CD14-positive monocyte (primary cell): ENCODE measurements at regions not wholly inside any gene's neighbourhood (a gene's known extent, or its start where the extent isn't known, plus 50 kb on each side); places are given as distances from the start of the nearest gene placed in this dataset.

Source experiments
- DNase-seq, 3 donors: peaks; one replicate each; pipeline ENCODE4 v3.0.0-alpha.2; 2011 to 2022
- H2AFZ ChIP-seq: 2 replicates; pipeline ENCODE4 v1.6.0; 2012; ENCODE audit warnings: mild to moderate bottlenecking, low read depth, low read length, inconsistent platforms; ENCODE audit not compliant: insufficient read depth, poor library complexity, severe bottlenecking
- H3K27ac ChIP-seq, 2 donors: 1 replicate in 1 of 2; 2 replicates in 1 of 2; pipeline ENCODE4 v1.5.1; 2012 to 2013; ENCODE audit warnings: low read length in 2 of 2, control low read depth in 1 of 2, inconsistent platforms in 1 of 2, low read depth in 1 of 2, mild to moderate bottlenecking in 1 of 2
- H3K27me3 ChIP-seq, 2 donors: one replicate each; pipeline versions ENCODE4 v1.6.0 to v1.6.1; 2011 to 2013; ENCODE audit warnings: low read length in 2 of 2; ENCODE audit not compliant: control insufficient read depth in 2 of 2, insufficient read depth in 2 of 2
- H3K36me3 ChIP-seq, 2 donors: replicated peaks in 1 of 2; 1 replicate in 1 of 2; 2 replicates in 1 of 2; pipeline versions ENCODE4 v1.5.1 to v1.6.1; 2012 to 2013; ENCODE audit warnings: low read length in 2 of 2, control low read depth in 1 of 2, inconsistent platforms in 1 of 2, mild to moderate bottlenecking in 1 of 2; ENCODE audit not compliant: insufficient read depth in 2 of 2, control insufficient read depth in 1 of 2
- H3K4me1 ChIP-seq, 2 donors: 1 replicate in 1 of 2; 2 replicates in 1 of 2; pipeline versions ENCODE4 v1.5.1 to v1.6.1; 2012 to 2013; ENCODE audit warnings: low read length in 2 of 2, control low read depth in 1 of 2, inconsistent platforms in 1 of 2, mild to moderate bottlenecking in 1 of 2, moderate library complexity in 1 of 2; ENCODE audit not compliant: insufficient read depth in 2 of 2, control insufficient read depth in 1 of 2
- H3K4me2 ChIP-seq: replicated peaks from 2 replicates; pipeline ENCODE3; 2012; ENCODE audit warnings: low read length, moderate library complexity, mild to moderate bottlenecking; ENCODE audit not compliant: poor library complexity, severe bottlenecking; ENCODE audit errors: extremely low read depth
- H3K4me3 ChIP-seq, 3 experiments: fragments of 200-600 bp in 1 of 3; sonication (generic) in 1 of 3; replicated peaks in 1 of 3; 1 replicate in 2 of 3; 2 replicates in 1 of 3; pipeline ENCODE4 v1.5.1; 2011 to 2013; ENCODE audit warnings: low read length in 3 of 3, mild to moderate bottlenecking in 3 of 3, control low read depth in 2 of 3, low read depth in 2 of 3, inconsistent platforms in 1 of 3, moderate library complexity in 1 of 3
- H3K79me2 ChIP-seq: 2 replicates; pipeline ENCODE4 v1.6.0; 2012; ENCODE audit warnings: mild to moderate bottlenecking, control low read depth, inconsistent platforms, low read length, moderate library complexity; ENCODE audit not compliant: insufficient read depth
- H3K9ac ChIP-seq: 2 replicates; pipeline ENCODE4 v1.6.0; 2017; ENCODE audit warnings: low read length, mild to moderate bottlenecking; ENCODE audit not compliant: insufficient read depth, poor library complexity, severe bottlenecking
- H3K9me3 ChIP-seq, 2 donors: replicated peaks in 1 of 2; 1 replicate in 1 of 2; 2 replicates in 1 of 2; pipeline versions ENCODE4 v1.5.1 to v1.6.1; 2012 to 2013; ENCODE audit warnings: low read length in 2 of 2, control low read depth in 1 of 2; ENCODE audit not compliant: control insufficient read depth in 1 of 2, insufficient read depth in 1 of 2
- H4K20me1 ChIP-seq: 2 replicates; pipeline ENCODE4 v1.6.0; 2012; ENCODE audit warnings: mild to moderate bottlenecking, low read length, control low read depth, moderate library complexity; ENCODE audit not compliant: insufficient read depth
- H3K27ac Mint-ChIP-seq, 7 donors: one replicate each; pipeline ENCODE4 v1.8.0; 2020; ENCODE audit warnings: mild to moderate bottlenecking in 7 of 7, mixed read lengths in 7 of 7, moderate library complexity in 6 of 7, inconsistent platforms in 2 of 7
- H3K27me3 Mint-ChIP-seq, 3 donors: one replicate each; pipeline ENCODE4 v1.8.0; 2021 to 2022; ENCODE audit warnings: low read depth in 3 of 3, mild to moderate bottlenecking in 3 of 3, mixed read lengths in 3 of 3, moderate library complexity in 3 of 3, inconsistent platforms in 1 of 3
- H3K36me3 Mint-ChIP-seq, 2 donors: one replicate each; pipeline ENCODE4 v1.8.0; 2020; ENCODE audit warnings: mixed read lengths in 2 of 2, inconsistent platforms in 1 of 2, mild to moderate bottlenecking in 1 of 2
- H3K4me1 Mint-ChIP-seq: one replicate; pipeline ENCODE4 v1.8.0; 2020; ENCODE audit warnings: mild to moderate bottlenecking, mixed read lengths
- H3K4me3 Mint-ChIP-seq, 2 donors: one replicate each; pipeline ENCODE4 v1.8.0; 2020; ENCODE audit warnings: mild to moderate bottlenecking in 2 of 2, mixed read lengths in 2 of 2, moderate library complexity in 1 of 2
- H3K9me3 Mint-ChIP-seq, 7 donors: one replicate each; pipeline ENCODE4 v1.8.0; 2020 to 2022; ENCODE audit warnings: mixed read lengths in 7 of 7, mild to moderate bottlenecking in 6 of 7, moderate library complexity in 6 of 7, inconsistent platforms in 2 of 7
- CTCF ChIP-seq: fragments of 200-600 bp; IDR thresholded peaks from one replicate; pipeline ENCODE4 v1.8.0; 2022; ENCODE audit warnings: antibody characterized with exemption, mild to moderate bottlenecking
- WGBS: methylation state at CpG from one replicate; pipeline ENCODE4 v1.1.5; 2013; ENCODE audit warnings: missing lambda C conversion rate; ENCODE audit not compliant: insufficient coverage; 5-methylcytosine and 5-hydroxymethylcytosine counted together
- intact Hi-C, 2 donors: fragments of 100-400 bp; cut with micrococcal nuclease; formaldehyde crosslinking; loops; one replicate each; pipeline versions ENCODE4 v1.15.0 to v1.15.1; 2023

GRCh38 chr5:28961816-28962215 lies 1923.4 kb upstream of the CDH9 start:
- Mint-ChIP-seq H3K27ac (no peak overlapping the region), H3K9me3 (peaks cover 0 to 8% (median 2%) of the 10 kb centered on the region in 7 donors), H3K27me3 (no peaks in the 10 kb centered on the region), H3K36me3 (no peaks in the 10 kb centered on the region), H3K4me1 (no peaks in the 10 kb centered on the region), H3K4me3 (no peak overlapping the region)
- no peaks in the 10 kb centered on the region for H3K4me1 ChIP-seq
- no peaks in the 10 kb centered on the region for H3K36me3 ChIP-seq
- H4K20me1 ChIP-seq, result no peaks in the 10 kb centered on the region
- intact Hi-C loops, result no loop called here
- no peaks in the 10 kb centered on the region for H3K9me3 ChIP-seq
- H3K9ac ChIP-seq, result no peak overlapping the region
- no peaks in the 10 kb centered on the region for H3K79me2 ChIP-seq
- H2AFZ ChIP-seq, result no peak overlapping the region
- H3K27me3 ChIP-seq, result no peaks in the 10 kb centered on the region
- H3K4me3 ChIP-seq, result no peak overlapping the region
- no peak overlapping the region for H3K4me2 ChIP-seq
- DNase-seq, result no peak
- no peak for TF ChIP-seq CTCF
- no peak overlapping the region for H3K27ac ChIP-seq

- Histone ChIP-seq H2AFZ (no peak overlapping the region), H3K79me2 (no peaks in the 10 kb centered on the region), H3K4me2 (no peak overlapping the region), H3K27ac (no peak overlapping the region), H3K4me1 (no peaks in the 10 kb centered on the region), H4K20me1 (no peaks in the 10 kb centered on the region), H3K36me3 (no peaks in the 10 kb centered on the region), H3K9ac (no peak overlapping the region), H3K9me3 (peaks cover 4 to 5% of the 10 kb centered on the region in 2 donors), H3K4me3 (no peak overlapping the region), H3K27me3 (no peaks in the 10 kb centered on the region)
- no peak for DNase-seq
- Mint-ChIP-seq H3K27ac (no peak overlapping the region), H3K27me3 (no peaks in the 10 kb centered on the region), H3K9me3 (peaks cover 0 to 13% (median 2%) of the 10 kb centered on the region in 7 donors), H3K4me3 (no peak overlapping the region), H3K4me1 (no peaks in the 10 kb centered on the region), H3K36me3 (no peaks in the 10 kb centered on the region)
- TF ChIP-seq CTCF, result no peak
- no CpG with 5 or more reads among the region's 2 CpGs for WGBS
- intact Hi-C loops, result no loop called here
Measured at GRCh38 chr5:28958581-28958980, 1920.2 kb upstream of the CDH9 start.
